ENCODE measurements at regions not wholly inside any gene's neighbourhood (a gene's known extent, or its start where the extent isn't known, plus 50 kb on each side); places are given as distances from the start of the nearest gene placed in this dataset.

DNA sequence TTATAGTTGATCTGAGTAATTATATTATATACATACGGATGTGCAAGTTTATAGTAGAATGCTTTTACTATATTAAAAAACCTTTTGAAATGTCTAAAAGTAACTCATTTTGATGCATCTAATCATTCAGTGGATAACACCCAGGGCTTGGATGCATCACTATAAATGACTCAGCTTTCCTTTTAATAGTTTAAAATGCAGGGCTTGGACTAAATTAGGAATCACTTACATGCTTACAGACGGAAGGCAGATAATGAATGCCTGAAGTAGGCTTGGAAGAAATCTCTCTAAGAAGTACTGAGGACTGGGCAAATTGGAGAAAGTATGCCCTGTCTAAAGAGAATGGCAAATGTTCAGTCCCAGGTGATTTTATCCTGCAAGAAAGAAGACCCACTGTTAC, 362.5 kb upstream of the CCNH start:
- CTCF ChIA-PET, result no interaction called here
- H3K4me3 Mint-ChIP-seq, result no peak overlapping the region

DNA sequence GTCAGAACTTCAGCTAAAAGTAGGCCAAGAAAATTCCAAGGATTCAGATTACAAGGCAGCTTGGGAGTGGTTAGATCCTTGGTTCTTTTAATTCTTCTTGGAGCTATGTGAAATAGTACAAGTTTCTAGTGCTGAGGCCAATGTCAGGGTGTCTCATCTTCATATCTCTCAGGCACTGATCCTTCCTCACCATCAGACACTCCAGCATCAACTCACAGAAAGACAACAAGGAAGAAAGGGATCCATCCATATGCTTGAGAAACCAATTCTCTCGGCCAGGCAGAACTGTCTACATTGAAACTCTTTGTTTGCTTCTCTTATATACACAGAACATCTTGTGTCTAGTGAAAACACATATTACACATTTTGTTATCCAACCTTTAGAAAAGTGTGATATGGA, 362.1 kb upstream of the CCNH start:
- ATAC-seq, result no peak

More for the DNA sequence above, 362.5 kb upstream of the CCNH start:
- no peak overlapping the region for H3K27ac Mint-ChIP-seq
- intact Hi-C loops (cut with micrococcal nuclease), result no loop called here
- POLR2A ChIA-PET, result no interaction called here
- DNase-seq, result no peak
- TF ChIP-seq, protein P1, sequence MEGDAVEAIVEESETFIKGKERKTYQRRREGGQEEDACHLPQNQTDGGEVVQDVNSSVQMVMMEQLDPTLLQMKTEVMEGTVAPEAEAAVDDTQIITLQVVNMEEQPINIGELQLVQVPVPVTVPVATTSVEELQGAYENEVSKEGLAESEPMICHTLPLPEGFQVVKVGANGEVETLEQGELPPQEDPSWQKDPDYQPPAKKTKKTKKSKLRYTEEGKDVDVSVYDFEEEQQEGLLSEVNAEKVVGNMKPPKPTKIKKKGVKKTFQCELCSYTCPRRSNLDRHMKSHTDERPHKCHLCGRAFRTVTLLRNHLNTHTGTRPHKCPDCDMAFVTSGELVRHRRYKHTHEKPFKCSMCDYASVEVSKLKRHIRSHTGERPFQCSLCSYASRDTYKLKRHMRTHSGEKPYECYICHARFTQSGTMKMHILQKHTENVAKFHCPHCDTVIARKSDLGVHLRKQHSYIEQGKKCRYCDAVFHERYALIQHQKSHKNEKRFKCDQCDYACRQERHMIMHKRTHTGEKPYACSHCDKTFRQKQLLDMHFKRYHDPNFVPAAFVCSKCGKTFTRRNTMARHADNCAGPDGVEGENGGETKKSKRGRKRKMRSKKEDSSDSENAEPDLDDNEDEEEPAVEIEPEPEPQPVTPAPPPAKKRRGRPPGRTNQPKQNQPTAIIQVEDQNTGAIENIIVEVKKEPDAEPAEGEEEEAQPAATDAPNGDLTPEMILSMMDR (IDR thresholded peaks at IDR 0.05), result no peak
- H3K9me3 Mint-ChIP-seq, result no peaks in the 10 kb centered on the region
- peaks cover 12% of the 10 kb centered on the region for H3K27me3 Mint-ChIP-seq
- no peak for ATAC-seq
- H3K4me1 Mint-ChIP-seq (ENCODE audit: low read depth), result no peaks in the 10 kb centered on the region
- no peaks in the 10 kb centered on the region for H3K36me3 Mint-ChIP-seq (ENCODE audit: low read depth)

DNA sequence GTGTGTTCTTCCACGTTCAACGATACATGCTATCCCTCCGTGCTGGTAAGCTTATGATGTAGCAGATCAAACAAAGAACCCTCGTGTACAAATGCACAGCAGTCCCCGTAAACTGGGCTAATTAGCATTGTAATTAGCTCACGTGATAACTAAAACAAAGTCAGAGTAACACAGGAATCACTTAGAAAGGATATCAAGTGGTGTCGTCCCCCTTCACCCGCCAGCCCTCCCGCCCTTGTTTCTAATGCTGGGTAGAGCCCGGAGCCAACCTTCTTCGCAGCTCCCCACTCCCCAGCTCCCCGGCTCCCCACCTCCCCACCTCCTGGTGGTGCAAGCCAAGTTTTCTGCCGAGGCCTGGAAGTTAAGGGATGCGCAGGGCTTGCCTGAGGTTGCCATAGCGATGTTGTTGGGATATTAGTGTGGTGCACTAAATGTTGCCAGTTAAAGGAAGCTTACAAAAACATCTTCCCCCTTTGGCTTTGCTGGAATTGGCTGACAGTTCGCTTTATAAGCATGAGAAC, 357.9 kb upstream of the CCNH start:
- H3K27me3 Mint-ChIP-seq, result peaks cover 18% of the 10 kb centered on the region
- no peaks in the 10 kb centered on the region for H3K9me3 Mint-ChIP-seq
- CTCF ChIA-PET, result interaction anchor here (1.3 to 4.4 kb wide), 2 partner anchors 9 to 910 kb away, joined by 3 to 20 read pairs; no protein-coding TSS in a partner anchor
- no peak for ATAC-seq
- H3K36me3 Mint-ChIP-seq (ENCODE audit: low read depth), result no peaks in the 10 kb centered on the region
- no peak overlapping the region for H3K4me3 Mint-ChIP-seq
- POLR2A ChIA-PET, result no interaction called here
- TF ChIP-seq, protein P1 (IDR thresholded peaks at IDR 0.05), result no peak
- H3K4me1 Mint-ChIP-seq (ENCODE audit: low read depth), result no peaks in the 10 kb centered on the region
- no peak for DNase-seq
- H3K27ac Mint-ChIP-seq, result no peak overlapping the region
- intact Hi-C loops (cut with micrococcal nuclease), result no loop called here

More for the DNA sequence above, 362.1 kb upstream of the CCNH start:
- intact Hi-C loops (cut with micrococcal nuclease), result no loop called here
- TF ChIP-seq, protein P1 (IDR thresholded peaks at IDR 0.05), result no peak
- POLR2A ChIA-PET, result no interaction called here
- Mint-ChIP-seq H3K27ac (no peak overlapping the region), H3K9me3 (no peaks in the 10 kb centered on the region), H3K36me3 (ENCODE audit: low read depth) (no peaks in the 10 kb centered on the region), H3K27me3 (peaks cover 15% of the 10 kb centered on the region), H3K4me1 (ENCODE audit: low read depth) (no peaks in the 10 kb centered on the region), H3K4me3 (no peak overlapping the region)
- DNase-seq, result no peak
- CTCF ChIA-PET, result no interaction called here

DNA sequence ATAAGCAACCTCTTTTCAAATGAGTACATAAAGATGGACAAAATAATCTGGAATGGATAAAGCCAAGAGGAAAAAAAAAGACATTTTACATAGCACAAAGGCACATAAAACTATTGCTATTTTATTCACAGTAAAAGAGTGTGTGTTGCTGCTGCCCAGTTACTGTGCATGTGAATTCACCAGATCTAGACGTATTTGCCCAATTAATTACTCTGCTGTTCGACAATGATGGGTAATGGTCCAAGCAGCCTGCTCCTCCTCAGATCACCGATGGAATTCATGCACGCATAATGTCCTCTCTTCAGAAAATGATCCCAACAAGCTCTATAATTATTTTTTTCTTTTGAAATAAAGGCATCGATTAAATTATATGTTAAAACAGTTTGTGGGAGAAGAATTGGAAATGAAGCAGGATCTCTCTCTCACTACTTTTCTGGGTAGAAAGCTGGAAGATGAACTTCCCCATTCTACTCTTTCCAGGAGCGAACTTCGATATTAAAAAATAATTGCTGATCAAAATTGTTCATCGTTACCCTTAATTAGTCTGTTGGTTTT, 357.4 kb upstream of the CCNH start:
- POLR2A ChIA-PET, result no interaction called here
- Mint-ChIP-seq H3K27ac (no peak overlapping the region), H3K36me3 (ENCODE audit: low read depth) (no peaks in the 10 kb centered on the region), H3K4me1 (ENCODE audit: low read depth) (no peaks in the 10 kb centered on the region), H3K4me3 (no peak overlapping the region), H3K27me3 (peaks cover 18% of the 10 kb centered on the region), H3K9me3 (no peaks in the 10 kb centered on the region)
- intact Hi-C loops (cut with micrococcal nuclease), result no loop called here
- TF ChIP-seq, protein P1 (IDR thresholded peaks at IDR 0.05), result no peak
- CTCF ChIA-PET, result interaction anchor here (1.3 to 4.4 kb wide), 2 partner anchors 10 to 910 kb away, joined by 3 to 20 read pairs; no protein-coding TSS in a partner anchor
- DNase-seq (no peak), ATAC-seq (no peak)

- no peak for ATAC-seq
- CTCF ChIA-PET, result interaction anchor here (1.6 to 4.4 kb wide), 2 partner anchors 11 to 921 kb away, joined by 6 to 20 read pairs; no protein-coding TSS in a partner anchor
These were observed 356.4 kb upstream of the CCNH start for GRCh38 chr5:87769157-87769556.

More at GRCh38 chr5:87769157-87769556, 356.4 kb upstream of the CCNH start:
- H3K27me3 Mint-ChIP-seq, result peaks cover 16% of the 10 kb centered on the region
- intact Hi-C loops (cut with micrococcal nuclease), result no loop called here
- H3K4me3 Mint-ChIP-seq, result no peak overlapping the region
- H3K36me3 Mint-ChIP-seq (ENCODE audit: low read depth), result no peaks in the 10 kb centered on the region
- POLR2A ChIA-PET, result no interaction called here
- no peak for DNase-seq
- H3K4me1 Mint-ChIP-seq (ENCODE audit: low read depth), result no peaks in the 10 kb centered on the region
- no peak overlapping the region for H3K27ac Mint-ChIP-seq
- H3K9me3 Mint-ChIP-seq, result no peaks in the 10 kb centered on the region
- TF ChIP-seq, protein P1 (IDR thresholded peaks at IDR 0.05), result no peak

Measured in activated CD8-positive, alpha-beta T cell treated with anti-CD3 and anti-CD28 coated beads for 36 hours (primary cell).